H1 (cell line): ENCODE measurements at regions not wholly inside any gene's neighbourhood (a gene's known extent, or its start where the extent isn't known, plus 50 kb on each side); places are given as distances from the start of the nearest gene placed in this dataset.

Experiments used
- CTBP2 ChIP-seq: IDR thresholded peaks from 2 replicates; pipeline ENCODE4 v1.7.0; 2011; ENCODE audit warnings: borderline replicate concordance, mild to moderate bottlenecking, moderate library complexity, mixed read lengths, low read length; ENCODE audit not compliant: insufficient read depth, insufficient read length
- GTF2F1 ChIP-seq: IDR thresholded peaks from 2 replicates; pipeline ENCODE4 v1.6.1; 2012; ENCODE audit warnings: low read depth, low read length, improper control_type of control experiment, borderline replicate concordance
- MAX ChIP-seq: IDR thresholded peaks from 2 replicates; pipeline ENCODE4 v1.6.1; 2012; ENCODE audit warnings: inconsistent platforms
- NANOG ChIP-seq: IDR thresholded peaks from 2 replicates; pipeline ENCODE4 v1.6.1; 2011; ENCODE audit warnings: low read length, low read depth, mild to moderate bottlenecking, inconsistent platforms; ENCODE audit not compliant: insufficient read depth, poor library complexity, severe bottlenecking
- POLR2A ChIP-seq, 2 experiments: IDR thresholded peaks; 1 replicate in 1 of 2; 2 replicates in 1 of 2; pipeline ENCODE4 v1.6.1; 2011; ENCODE audit warnings: low read depth in 2 of 2, low read length in 2 of 2, mild to moderate bottlenecking in 2 of 2; ENCODE audit errors: control extremely low read depth in 1 of 2
- RFX5 ChIP-seq: IDR thresholded peaks from 2 replicates; pipeline ENCODE4 v1.6.1; 2011; ENCODE audit warnings: low read depth, low read length, improper control_type of control experiment, borderline replicate concordance
- SP1 ChIP-seq: IDR thresholded peaks from 2 replicates; pipeline ENCODE4 v1.6.1; 2011; ENCODE audit warnings: low read depth, low read length

- TF ChIP-seq RFX5, result no peak
- no peak for TF ChIP-seq GTF2F1
- no peak for TF ChIP-seq POLR2A (IDR thresholded peaks at IDR 0.05; ENCODE audit: control extremely low read depth in 1 of 2, low read depth in 2 of 2, low read length in 2 of 2)
- TF ChIP-seq CTBP2, result no peak
- no peak for TF ChIP-seq SP1
- TF ChIP-seq MAX, result no peak
- no peak for TF ChIP-seq NANOG
These were observed 160.7 kb downstream of the OR4M2 start (continued) for GRCh38 chr15:22240986-22241385.
